ENCODE measurements at regions not wholly inside any gene's neighbourhood (a gene's known extent, or its start where the extent isn't known, plus 50 kb on each side); places are given as distances from the start of the nearest gene placed in this dataset.
A peak's percentile ranks its signal among the peaks of the same experiment; 100 is the strongest.

DNA sequence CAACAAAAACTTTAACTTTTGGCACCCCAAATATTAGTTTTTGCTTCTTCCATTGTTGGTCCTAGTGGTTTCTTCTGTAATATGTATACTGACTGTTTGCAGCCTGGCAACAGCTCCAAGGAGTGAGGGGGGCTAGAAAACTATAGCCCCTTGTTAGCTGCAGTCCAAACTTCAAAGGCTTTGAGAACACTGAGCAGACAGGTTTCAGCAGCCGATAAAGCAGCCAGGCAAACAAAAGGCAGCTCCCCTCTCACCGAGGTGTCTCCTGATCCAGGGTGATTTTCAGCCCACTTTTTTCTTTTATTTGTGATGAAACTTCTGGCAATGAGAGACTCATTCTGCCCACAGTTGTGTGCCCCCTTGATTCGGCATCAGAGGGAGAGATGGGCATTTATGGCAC is 80.7 kb downstream of the OLIG3 start:
- ATAC-seq (replicated peaks in 1 of 2): no peak
- Mint-ChIP-seq H3K36me3 (ENCODE audit: insufficient read depth in 2 of 2) (peaks cover 0 to 3% of the 10 kb centered on the region in 2 donors), H3K9me3 (peaks cover 4% of the 10 kb centered on the region in 2 donors), H3K4me1 (ENCODE audit: low read depth) (peaks cover 13% of the 10 kb centered on the region), H3K4me3 (no peak overlapping the region), H3K27ac (no peak overlapping the region), H3K27me3 (ENCODE audit: low read depth) (peaks cover 9% of the 10 kb centered on the region)
- DNase-seq: no peak

DNA sequence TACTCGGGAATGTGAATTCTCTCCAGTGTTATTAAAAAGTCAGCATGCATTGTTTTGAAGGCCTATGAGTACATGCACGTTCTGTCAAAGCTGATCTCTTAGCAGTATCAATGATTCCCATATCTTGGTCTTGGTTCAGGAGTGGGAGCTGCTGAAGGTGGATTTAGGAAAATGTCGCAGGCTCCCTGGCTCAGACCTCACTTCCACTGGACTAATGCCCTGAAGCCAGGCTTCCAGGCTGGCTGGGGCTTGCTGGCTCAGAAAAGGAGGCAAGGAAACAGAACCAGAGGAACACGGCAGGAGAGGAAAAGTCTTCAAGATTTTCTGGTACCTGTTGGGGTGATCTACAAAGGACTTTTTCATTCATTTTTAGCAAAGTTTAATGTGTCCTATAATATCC is 81.6 kb downstream of the OLIG3 start:
- peaks cover under 1 to 5% of the 10 kb centered on the region in 2 donors for H3K36me3 Mint-ChIP-seq (ENCODE audit: insufficient read depth in 2 of 2)
- DNase-seq (no peak), ATAC-seq (replicated peaks in 1 of 2) (no peak)
- H3K27me3 Mint-ChIP-seq (ENCODE audit: low read depth): peaks cover 9% of the 10 kb centered on the region
- H3K4me3 Mint-ChIP-seq: no peak overlapping the region
- peaks cover 20% of the 10 kb centered on the region for H3K4me1 Mint-ChIP-seq (ENCODE audit: low read depth)
- no peak overlapping the region for H3K27ac Mint-ChIP-seq
- peaks cover 7% of the 10 kb centered on the region in 2 donors for H3K9me3 Mint-ChIP-seq

DNA sequence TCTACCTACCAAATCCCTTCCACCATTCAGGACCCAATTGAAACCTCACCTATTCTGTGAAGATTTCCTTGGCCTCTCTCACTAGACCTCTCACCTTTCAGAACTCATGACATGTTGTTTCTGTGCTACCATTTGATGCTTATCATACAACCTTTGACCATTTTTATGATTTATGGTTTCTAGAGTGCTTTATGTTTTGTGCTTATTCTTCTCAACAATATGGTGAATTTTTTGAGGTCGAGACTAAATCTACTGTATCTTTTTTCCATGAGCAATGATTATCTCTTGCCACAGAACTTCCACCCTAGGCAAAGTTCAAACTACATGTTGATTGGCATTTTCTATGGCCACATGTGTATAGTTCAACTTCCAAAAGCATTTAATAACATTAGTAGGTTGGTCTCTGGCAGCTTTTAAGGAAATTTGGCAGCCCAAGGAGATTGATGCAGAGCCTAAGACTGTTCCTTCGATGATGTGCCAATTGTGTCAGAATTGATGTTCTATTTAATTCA is 84.9 kb downstream of the OLIG3 start:
- Mint-ChIP-seq H3K4me1 (ENCODE audit: low read depth) (peaks cover 10% of the 10 kb centered on the region), H3K9me3 (peaks cover 13 to 16% of the 10 kb centered on the region in 2 donors), H3K27me3 (ENCODE audit: low read depth) (peaks cover 9% of the 10 kb centered on the region), H3K4me3 (no peak overlapping the region), H3K27ac (no peak overlapping the region), H3K36me3 (ENCODE audit: insufficient read depth in 2 of 2) (peaks cover 6 to 9% of the 10 kb centered on the region in 2 donors)
- ATAC-seq (replicated peaks in 1 of 2) (no peak), DNase-seq (no peak)

- H3K27me3 Mint-ChIP-seq (ENCODE audit: low read depth): no peaks in the 10 kb centered on the region
- peak overlapping the region; percentile 64 for H3K27ac Mint-ChIP-seq
- H3K4me3 Mint-ChIP-seq: peak overlapping the region; percentile 1 to 2
- peaks cover 13 to 16% of the 10 kb centered on the region in 2 donors for H3K9me3 Mint-ChIP-seq
- ATAC-seq (replicated peaks in 1 of 2) (peak; percentile 74 to 80), DNase-seq (no peak)
- peaks cover 10% of the 10 kb centered on the region for H3K4me1 Mint-ChIP-seq (ENCODE audit: low read depth)
- H3K36me3 Mint-ChIP-seq (ENCODE audit: insufficient read depth in 2 of 2): peaks cover 6 to 9% of the 10 kb centered on the region in 2 donors
These were observed 86.4 kb downstream of the OLIG3 start for GRCh38 chr6:137407816-137408215.

GRCh38 chr6:137405806-137406205 is 88.4 kb downstream of the OLIG3 start:
- H3K9me3 Mint-ChIP-seq: peaks cover 13 to 16% of the 10 kb centered on the region in 2 donors
- ATAC-seq (replicated peaks in 1 of 2) (no peak), DNase-seq (no peak)
- no peak overlapping the region for H3K4me3 Mint-ChIP-seq
- no peaks in the 10 kb centered on the region for H3K27me3 Mint-ChIP-seq (ENCODE audit: low read depth)
- peaks cover 10% of the 10 kb centered on the region for H3K4me1 Mint-ChIP-seq (ENCODE audit: low read depth)
- H3K36me3 Mint-ChIP-seq (ENCODE audit: insufficient read depth in 2 of 2): peaks cover 6 to 9% of the 10 kb centered on the region in 2 donors
- H3K27ac Mint-ChIP-seq: no peak overlapping the region

DNA sequence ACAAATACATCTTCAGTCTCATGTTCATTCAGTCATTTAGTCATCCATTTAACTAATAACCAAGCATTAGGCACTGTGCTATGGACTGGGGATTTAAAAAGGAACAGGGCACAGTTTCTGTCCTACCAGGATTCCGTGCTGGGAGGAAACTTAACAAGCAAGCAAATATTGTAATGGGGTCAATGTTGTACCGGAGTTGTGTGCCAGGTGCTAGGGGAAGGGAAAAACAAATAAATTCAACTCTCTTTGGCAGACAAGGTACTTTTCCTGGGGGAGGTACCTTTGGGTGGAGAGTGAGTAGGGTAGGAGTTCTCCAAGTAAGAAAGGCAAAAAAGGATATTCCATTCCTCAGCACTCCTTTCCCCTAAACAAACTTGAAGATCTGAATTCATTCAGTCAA is 90.3 kb downstream of the OLIG3 start:
- peaks cover 6% of the 10 kb centered on the region in 2 donors for H3K36me3 Mint-ChIP-seq (ENCODE audit: insufficient read depth in 2 of 2)
- H3K4me1 Mint-ChIP-seq (ENCODE audit: low read depth): peaks cover 27% of the 10 kb centered on the region
- H3K4me3 Mint-ChIP-seq: no peak overlapping the region
- DNase-seq: no peak
- H3K9me3 Mint-ChIP-seq: peaks cover 9 to 12% of the 10 kb centered on the region in 2 donors
- no peak overlapping the region for H3K27ac Mint-ChIP-seq
- H3K27me3 Mint-ChIP-seq (ENCODE audit: low read depth): no peaks in the 10 kb centered on the region
- no peak for ATAC-seq (replicated peaks in 1 of 2)

GRCh38 chr6:137403443-137403842 is 90.8 kb downstream of the OLIG3 start:
- ATAC-seq (replicated peaks in 1 of 2): no peak
- Mint-ChIP-seq H3K4me1 (ENCODE audit: low read depth) (peaks cover 27% of the 10 kb centered on the region), H3K36me3 (ENCODE audit: insufficient read depth in 2 of 2) (peaks cover 6% of the 10 kb centered on the region in 2 donors), H3K4me3 (no peak overlapping the region), H3K9me3 (peaks cover 9 to 12% of the 10 kb centered on the region in 2 donors), H3K27me3 (ENCODE audit: low read depth) (no peaks in the 10 kb centered on the region), H3K27ac (no peak overlapping the region)
- no peak for DNase-seq

DNA sequence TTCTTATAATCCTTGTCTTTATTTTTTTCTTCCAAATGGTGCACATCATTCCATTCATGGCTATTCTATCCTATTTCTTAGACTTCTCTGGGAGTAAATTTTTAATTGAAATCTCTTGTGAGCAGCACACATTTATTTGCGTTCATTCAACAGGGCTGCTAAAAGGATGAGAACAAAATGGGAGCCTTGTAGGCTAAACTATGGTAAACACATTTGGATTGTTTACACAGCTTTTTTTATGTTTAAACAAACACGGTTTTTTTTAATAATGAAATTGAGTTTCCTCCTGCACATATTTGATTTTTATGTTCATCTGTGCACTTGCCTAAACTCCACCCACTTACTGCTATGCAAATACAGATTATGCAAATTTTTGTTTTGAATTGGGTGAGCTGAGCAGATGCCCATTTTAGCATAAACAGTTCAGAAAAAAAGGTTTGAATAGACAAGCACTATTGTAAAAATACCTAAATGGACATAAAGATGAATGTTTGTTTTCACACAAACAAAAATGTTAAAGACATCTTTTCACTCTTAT is 92.0 kb downstream of the OLIG3 start:
- H3K9me3 Mint-ChIP-seq: peaks cover 5% of the 10 kb centered on the region in 2 donors
- no peak overlapping the region for H3K4me3 Mint-ChIP-seq
- H3K27me3 Mint-ChIP-seq (ENCODE audit: low read depth): no peaks in the 10 kb centered on the region
- no peak for DNase-seq
- H3K27ac Mint-ChIP-seq: no peak overlapping the region
- peaks cover 22% of the 10 kb centered on the region for H3K4me1 Mint-ChIP-seq (ENCODE audit: low read depth)
- peaks cover 1% of the 10 kb centered on the region in 2 donors for H3K36me3 Mint-ChIP-seq (ENCODE audit: insufficient read depth in 2 of 2)
- no peak for ATAC-seq (replicated peaks in 1 of 2)

DNA sequence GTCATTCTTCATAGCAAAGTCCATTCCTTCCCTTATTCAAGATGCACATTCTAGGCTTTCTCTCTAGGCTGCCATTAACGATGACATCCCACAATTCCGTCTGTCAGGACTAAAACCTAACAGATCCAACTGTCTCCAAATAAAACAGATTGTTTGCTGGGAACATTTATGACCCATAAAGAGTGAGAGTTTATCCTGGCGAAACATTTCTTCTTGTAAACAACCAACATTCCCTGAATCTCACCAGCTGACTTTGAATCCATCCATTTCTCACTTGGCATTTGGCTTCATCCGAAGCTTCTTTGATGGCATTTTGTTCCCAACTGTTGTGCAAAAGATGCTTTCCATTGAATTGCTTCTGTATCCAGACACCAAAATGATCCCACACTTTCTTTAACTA is 93.1 kb downstream of the OLIG3 start:
- ATAC-seq (replicated peaks in 1 of 2): no peak
- Mint-ChIP-seq H3K4me1 (ENCODE audit: low read depth) (peaks cover 22% of the 10 kb centered on the region), H3K27me3 (ENCODE audit: low read depth) (no peaks in the 10 kb centered on the region), H3K27ac (no peak overlapping the region), H3K9me3 (no peaks in the 10 kb centered on the region), H3K4me3 (no peak overlapping the region), H3K36me3 (ENCODE audit: insufficient read depth in 2 of 2) (no peaks in the 10 kb centered on the region)
- no peak for DNase-seq

GRCh38 chr6:137399881-137400443 is 94.2 kb downstream of the OLIG3 start:
- ATAC-seq (replicated peaks in 1 of 2) (peak; percentile 95 to 97), DNase-seq (peak; percentile 46 to 53)
- H3K36me3 Mint-ChIP-seq (ENCODE audit: insufficient read depth in 2 of 2): no peaks in the 10 kb centered on the region

DNA sequence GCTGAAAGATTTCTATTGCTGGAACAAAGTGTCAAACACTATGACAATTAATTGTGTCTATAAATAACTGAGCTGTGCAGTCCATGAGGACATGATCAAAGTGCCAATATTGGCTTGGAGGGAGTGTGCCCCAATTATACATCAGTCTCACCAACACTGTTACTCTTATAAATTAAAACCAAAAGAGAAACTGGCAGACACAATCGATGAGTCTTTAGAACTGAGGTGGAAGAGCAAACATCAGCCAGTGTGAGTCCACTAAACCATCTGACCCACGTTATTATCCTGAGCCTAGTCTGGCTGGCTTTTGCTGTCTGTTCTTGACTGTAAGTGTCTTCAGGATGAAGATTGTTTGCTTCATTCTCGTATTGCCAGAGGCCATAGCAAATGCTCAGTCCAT is 98.9 kb downstream of the OLIG3 start:
- no peaks in the 10 kb centered on the region for H3K9me3 Mint-ChIP-seq
- no peak overlapping the region for H3K4me3 Mint-ChIP-seq
- H3K36me3 Mint-ChIP-seq (ENCODE audit: insufficient read depth in 2 of 2): peaks cover 0 to 2% of the 10 kb centered on the region in 2 donors
- peaks cover 21% of the 10 kb centered on the region for H3K4me1 Mint-ChIP-seq (ENCODE audit: low read depth)
- no peak for DNase-seq
- no peaks in the 10 kb centered on the region for H3K27me3 Mint-ChIP-seq (ENCODE audit: low read depth)
- ATAC-seq (replicated peaks in 1 of 2): no peak
- no peak overlapping the region for H3K27ac Mint-ChIP-seq

More at GRCh38 chr6:137399881-137400443, 94.2 kb downstream of the OLIG3 start:
- Mint-ChIP-seq H3K27ac (peak overlapping the region; percentile 62), H3K4me3 (peak overlapping the region; percentile 34 to 35), H3K27me3 (ENCODE audit: low read depth) (no peaks in the 10 kb centered on the region), H3K9me3 (no peaks in the 10 kb centered on the region), H3K4me1 (ENCODE audit: low read depth) (peaks cover 22% of the 10 kb centered on the region)

GRCh38 chr6:137391061-137391814 is 103.0 kb downstream of the OLIG3 start:
- Mint-ChIP-seq H3K27me3 (ENCODE audit: low read depth) (no peaks in the 10 kb centered on the region), H3K36me3 (ENCODE audit: insufficient read depth in 2 of 2) (peaks cover 2 to 4% of the 10 kb centered on the region in 2 donors), H3K27ac (no peak overlapping the region), H3K9me3 (no peaks in the 10 kb centered on the region), H3K4me3 (no peak overlapping the region), H3K4me1 (ENCODE audit: low read depth) (peaks cover 27% of the 10 kb centered on the region)
- ATAC-seq (replicated peaks in 1 of 2) (no peak), DNase-seq (no peak)

DNA sequence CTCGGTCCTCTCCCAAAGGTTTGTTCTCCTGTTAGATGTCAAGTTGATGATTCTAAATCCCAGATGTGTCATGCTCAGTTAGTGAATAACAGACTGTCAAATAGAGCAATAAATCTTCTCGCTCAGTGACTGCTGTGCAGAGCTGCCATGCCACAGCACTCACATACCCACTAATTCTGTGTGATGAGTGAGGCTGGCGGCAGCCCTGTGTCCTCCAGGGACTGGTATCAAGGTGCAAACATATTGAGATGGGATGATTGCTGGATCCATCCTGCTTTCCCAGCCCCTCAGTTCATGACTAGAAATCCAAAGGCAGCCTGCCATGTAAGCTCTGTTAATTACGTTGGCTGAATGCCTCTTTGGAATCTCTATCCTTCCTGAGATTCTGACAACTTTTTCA is 103.9 kb downstream of the OLIG3 start:
- ATAC-seq (replicated peaks in 1 of 2) (no peak), DNase-seq (no peak)
- Mint-ChIP-seq H3K27me3 (ENCODE audit: low read depth) (no peaks in the 10 kb centered on the region), H3K36me3 (ENCODE audit: insufficient read depth in 2 of 2) (peaks cover 2 to 8% of the 10 kb centered on the region in 2 donors), H3K4me3 (no peak overlapping the region), H3K4me1 (ENCODE audit: low read depth) (peaks cover 27% of the 10 kb centered on the region), H3K27ac (no peak overlapping the region), H3K9me3 (peaks cover 0 to 3% of the 10 kb centered on the region in 2 donors)

All from activated T-cell treated with anti-CD3 and anti-CD28 coated beads, Interleukin-2, amount 50 U/mL, for 72 hours (primary cell).